NCI-H2196 treated with DMSO at 0.1 percent for 48 hours (cell line): ENCODE measurements at regions not wholly inside any gene's neighbourhood (a gene's known extent, or its start where the extent isn't known, plus 50 kb on each side); places are given as distances from the start of the nearest gene placed in this dataset.

Experiments
- DNase-seq: peaks from one replicate; lab custom pipeline; 2025; ENCODE audit not compliant: unreplicated experiment; lab: John Stamatoyannopoulos, UW

DNA sequence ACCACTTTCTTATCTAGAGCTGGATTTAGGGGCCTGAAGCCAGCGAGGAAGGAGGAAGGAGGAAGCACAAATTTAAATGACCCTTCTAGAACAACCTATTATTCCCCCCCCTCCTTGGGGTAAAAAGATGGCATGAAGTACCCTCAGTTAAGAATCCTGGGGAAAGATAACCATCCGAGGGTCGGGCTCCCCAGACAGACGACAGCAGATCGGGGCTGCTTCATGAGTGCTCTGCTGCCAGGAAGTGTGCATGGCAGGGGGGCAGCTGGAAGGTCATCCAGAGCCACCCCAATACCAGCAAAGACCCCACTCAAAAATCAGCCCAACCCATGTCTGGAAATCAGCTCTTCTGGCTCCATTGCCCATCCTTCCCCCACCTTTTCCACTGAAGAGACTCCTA lies 207.5 kb downstream of the CTTN start:
- no peak for DNase-seq

DNA sequence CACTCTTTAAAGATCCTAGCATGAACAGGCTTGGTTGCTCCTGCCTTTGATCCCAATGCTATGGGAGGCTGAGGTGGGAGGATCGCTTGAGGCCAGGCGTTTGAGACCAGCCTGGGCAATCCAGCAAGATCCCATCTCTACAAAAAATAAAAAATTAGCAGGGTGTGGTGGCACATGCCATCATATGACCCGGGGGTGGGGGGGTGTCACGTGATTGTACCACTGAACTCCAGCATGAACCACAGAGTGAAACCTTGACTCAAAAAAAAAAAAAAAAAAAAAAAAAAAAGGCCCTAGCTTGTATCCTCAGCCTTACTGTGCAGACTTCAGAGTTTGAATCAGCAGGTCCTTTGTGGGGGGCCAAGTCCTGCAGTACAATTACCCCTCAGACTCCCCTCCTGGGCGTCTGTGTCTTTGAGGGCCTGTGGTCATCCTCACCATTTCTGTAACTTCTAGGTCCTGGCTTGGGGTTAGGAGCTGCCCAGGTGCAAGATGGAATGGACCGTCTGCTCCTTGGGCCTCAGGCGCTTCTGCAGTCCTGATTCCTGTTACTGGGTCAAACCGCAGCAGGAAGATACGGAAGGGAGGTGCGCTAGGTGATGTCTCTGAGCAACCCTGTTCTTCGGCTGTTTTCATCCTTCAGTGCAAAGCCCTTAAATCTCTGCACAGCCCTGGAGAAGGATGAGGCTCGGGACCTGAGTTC lies 208.1 kb downstream of the CTTN start:
- no peak for DNase-seq

DNA sequence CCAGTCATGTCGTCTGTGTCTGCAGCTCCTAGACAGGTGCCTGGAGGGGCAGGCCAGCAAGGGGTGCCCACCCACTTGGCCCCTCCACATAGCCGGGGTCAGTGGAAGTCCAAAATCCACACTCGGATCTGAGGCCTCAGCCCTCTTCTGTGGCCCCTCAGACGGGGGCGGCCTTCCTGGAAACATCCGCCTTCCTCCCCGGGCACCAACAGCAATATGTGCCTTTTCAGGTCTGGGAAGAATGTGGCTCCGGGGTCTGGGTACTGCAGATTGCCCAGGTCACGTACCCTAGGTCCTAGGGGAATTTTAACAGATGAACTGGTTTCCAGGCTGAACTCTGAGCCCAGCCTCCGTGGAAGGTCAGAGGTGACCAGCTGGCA lies 208.6 kb downstream of the CTTN start:
- DNase-seq, result no peak

DNA sequence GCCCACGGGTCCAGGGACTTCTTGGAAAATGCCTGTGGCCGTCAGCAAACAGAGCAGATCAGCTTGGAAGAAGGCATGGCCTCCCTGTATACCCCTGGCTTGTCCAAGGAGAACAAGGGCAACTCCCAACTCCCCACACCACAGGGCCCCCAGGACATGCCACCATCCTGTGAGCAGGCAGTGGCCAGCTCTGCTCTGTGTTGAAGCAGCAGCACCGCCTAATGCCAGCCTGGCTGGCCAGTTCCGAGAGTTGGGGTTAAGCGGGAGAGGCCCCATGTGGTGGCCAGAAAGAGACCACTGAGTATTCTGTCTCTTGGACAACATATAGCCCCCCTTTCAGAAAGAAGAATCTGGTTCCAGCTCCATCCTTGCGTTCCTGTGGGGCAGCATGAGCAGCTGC lies 209.2 kb downstream of the CTTN start:
- no peak for DNase-seq

DNA sequence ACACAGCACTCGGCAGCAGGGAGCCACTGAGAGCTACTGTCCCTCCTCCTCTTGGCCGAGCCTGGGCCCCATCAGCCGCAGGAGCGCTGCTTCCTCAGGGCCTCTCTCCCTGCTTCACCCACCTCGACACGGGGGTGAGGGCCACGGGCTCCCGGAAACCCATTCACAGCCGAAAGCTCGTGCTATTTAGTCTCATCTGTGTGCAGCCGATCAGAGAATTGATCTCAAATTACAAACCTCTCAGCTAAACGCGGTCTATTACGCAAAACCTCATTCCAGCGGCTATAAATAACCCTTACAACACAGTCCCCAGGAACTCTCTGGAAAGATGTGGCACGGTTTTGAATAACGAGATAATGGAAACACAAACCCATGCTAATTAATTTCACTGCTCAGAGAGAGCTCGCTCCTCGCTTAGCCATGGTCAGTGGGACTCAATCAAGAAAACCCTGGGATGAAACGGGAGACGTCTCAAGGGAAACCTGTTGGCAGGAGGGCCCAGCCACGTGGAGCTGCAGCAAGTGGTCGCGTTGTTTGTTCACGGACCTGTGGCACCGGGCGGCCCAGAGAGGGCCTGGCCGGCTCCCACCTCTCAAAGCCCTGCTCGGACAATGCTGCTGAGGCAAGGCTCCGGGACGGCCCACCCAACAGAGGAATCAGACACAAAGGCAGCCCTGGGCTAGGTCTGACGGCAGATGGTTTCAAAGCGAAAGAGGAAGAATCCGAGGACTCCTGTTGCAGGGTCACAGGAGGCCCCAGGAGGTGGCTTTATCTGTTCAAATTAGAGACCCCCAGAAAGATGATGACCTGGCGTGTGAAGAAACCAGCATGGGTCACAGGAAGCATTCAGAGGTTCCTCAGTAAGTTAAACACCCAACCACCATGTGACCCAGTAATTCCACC lies 210.5 kb downstream of the CTTN start:
- DNase-seq, result no peak

DNA sequence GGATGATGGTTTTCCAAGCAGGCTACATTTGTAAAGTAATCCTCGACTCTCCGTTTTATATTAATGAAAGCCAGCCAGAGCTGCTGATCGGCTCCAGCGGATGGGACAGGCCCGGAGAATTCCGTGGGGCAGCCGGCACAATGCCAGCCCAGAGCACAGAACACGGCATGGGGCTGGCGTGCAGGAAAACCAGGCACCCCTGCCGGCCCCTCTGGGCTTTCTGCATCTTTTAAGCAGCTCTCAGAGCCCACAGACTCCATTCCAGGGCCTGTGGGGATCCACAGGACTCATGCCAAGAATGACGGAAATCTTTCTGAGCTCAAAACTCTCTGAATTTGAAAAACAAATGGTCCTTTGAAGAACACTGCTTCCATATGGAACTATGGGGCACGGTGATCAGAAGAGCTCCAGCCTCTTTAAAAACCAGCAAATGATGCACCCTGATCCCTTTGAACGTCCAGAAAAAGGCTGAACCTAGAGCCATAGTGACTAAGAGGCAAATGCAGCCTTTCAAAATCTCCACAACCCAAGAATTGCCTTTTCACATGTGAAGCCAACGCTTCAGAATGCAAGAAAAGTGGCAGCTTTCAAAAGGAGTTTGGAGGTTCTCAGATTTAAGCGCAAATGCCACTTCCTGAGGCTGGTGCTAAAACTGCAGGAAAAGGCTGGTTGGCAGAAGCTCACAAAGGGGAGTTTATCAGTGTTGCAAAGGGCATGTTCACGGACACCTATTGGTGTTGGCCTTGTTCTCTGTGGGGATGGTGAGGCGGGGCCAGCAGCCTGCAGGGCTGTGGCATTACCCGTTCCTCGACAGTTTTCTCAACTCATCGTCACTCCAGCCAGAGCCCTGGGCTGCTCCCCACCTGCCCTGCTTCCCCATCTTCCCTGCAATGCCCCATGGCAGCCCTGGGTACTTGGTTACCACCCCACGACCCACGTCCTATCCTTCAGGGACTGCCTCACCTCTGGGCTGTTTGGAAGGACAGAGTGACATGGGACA lies 212.5 kb downstream of the CTTN start:
- no peak for DNase-seq

DNA sequence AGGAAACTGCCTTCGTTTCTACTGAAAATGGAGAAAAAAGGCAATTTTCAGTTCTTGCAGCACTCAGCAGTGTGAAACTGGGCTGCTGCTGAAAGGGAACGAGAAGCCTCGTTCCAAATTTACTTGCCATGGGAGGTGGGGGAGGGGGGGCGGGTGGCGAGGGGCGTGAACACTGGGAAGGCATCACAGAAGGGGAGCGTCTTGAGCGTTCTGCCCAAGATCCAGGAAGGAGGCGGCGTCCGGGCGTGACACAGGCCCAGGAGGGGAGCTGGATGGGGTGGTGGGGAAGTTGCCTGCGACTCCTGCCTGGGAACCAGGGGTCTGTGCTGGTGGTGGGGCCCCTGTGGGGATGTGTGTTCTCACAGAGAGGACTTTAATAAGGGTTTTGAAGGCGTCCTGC lies 213.5 kb downstream of the CTTN start:
- DNase-seq, result no peak

DNA sequence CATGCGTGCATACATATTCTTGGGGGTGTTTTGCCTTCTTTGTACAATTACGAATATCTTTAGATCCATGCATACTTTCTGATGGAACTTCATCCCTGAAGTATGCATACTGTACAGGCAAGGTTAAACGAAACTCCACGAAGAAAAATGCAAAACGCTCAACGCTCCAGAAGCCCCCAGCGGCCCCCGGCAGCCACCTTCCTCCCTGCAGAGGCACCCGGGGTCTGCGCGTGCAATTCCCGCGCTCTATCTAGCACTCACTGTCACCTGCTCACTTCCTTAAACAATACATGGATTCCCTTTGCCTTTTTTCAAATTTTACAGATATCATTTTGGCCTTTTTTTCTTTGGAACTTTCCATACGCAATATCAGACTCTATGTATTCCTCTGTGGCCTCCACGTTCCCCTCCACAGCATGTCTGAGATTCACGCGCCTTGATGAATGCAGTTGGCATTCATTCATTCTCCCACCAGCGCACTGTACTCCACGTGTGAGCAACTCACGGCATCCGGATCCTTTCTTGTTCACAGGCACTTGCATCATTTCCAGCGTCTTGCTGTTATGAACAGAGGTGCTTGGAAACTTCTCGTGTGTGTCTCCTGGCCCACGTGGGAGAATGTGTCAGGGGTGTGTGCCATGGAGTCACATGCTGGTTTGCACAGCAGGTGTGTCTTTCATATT lies 214.3 kb downstream of the CTTN start:
- DNase-seq, result no peak

DNA sequence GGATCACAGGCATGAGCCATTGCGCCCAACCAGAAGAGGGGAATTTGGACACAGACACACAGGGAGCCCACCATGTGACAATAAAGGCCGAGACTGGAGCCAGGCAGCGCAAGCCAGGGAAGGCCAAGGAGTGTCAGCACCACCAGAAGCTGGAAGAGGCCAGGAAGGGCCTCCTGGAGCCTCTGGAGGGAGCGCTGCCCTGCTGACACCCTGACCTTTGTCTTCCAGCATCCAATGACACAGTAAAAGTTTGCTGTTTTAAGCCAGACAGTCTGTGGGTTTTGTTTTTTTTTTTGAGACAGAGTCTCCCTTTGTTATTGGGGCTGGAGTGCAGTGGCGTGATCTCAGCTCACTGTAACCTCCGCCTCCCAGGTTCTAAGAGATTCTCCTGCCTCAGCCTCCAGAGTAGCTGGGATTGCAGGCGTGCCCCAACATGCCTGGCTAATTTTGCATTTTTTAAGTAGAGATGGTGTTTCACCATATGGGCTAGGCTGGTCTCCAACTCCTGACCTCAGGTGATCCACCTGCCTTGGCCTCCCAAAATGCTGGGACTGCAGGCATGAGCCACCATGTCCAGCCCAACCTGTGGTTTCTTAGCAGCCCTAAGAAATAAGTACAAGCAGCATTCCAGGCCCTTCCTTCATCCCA lies 215.8 kb downstream of the CTTN start:
- DNase-seq, result no peak

DNA sequence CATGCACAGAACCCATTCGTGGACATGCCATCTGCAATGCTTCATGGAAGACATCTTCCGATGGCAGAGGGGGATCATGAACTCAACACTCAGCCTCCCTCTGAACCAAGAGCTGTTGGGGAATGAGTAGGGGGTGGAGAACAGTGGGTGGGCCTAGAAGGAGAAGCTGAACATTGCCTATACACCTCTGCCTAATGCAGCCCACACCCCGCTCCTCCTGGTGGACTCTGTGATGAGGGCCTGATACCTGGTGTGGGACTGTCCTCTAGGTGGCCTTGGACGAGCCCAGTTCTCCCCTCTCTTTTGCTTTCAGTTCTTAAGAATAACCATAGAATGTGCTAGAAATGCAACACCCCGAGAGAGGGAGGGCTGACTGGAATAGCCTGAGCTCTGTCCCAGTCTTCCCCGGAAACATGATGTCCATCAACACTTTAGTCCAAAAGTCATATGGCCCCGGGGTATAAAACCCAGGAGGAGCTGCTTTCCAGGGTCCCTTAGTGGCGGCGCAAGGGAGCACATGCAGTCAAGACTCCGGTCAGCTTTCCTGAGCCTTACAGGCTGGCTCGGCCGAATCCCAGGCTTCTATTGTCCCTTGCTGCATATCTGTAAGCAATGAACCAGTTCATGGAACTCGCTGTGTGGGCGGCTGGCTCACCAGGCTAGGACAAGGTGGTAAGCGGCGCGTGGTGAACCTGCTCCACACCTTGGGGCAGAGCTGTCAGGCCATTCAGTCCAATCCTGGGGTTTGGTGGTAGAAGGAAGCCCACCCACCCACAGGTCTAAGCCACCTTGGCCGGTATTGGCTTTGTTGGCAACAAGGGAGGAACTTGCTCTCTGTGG lies 216.9 kb downstream of the CTTN start:
- DNase-seq, result no peak

DNA sequence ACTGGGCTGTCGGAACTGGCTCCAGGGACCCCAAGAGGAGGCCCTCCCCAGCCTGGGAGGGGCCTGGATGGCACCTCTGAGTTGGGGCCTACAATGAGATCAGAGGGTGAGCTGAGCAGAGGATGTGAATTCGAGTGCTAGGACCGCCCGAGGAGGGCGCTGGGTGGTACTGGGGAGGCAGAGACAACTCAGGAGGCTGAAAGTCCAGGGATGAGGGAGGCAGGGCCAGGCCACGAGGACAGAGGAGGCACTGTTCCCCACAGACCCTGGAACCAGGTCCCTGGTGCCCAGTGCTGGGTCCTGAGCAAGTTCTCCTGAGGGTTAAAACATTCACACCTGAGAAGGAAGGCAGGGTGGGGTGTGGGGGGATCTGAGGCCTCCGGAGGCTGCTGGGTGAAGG lies 218.0 kb downstream of the CTTN start:
- no peak for DNase-seq

DNA sequence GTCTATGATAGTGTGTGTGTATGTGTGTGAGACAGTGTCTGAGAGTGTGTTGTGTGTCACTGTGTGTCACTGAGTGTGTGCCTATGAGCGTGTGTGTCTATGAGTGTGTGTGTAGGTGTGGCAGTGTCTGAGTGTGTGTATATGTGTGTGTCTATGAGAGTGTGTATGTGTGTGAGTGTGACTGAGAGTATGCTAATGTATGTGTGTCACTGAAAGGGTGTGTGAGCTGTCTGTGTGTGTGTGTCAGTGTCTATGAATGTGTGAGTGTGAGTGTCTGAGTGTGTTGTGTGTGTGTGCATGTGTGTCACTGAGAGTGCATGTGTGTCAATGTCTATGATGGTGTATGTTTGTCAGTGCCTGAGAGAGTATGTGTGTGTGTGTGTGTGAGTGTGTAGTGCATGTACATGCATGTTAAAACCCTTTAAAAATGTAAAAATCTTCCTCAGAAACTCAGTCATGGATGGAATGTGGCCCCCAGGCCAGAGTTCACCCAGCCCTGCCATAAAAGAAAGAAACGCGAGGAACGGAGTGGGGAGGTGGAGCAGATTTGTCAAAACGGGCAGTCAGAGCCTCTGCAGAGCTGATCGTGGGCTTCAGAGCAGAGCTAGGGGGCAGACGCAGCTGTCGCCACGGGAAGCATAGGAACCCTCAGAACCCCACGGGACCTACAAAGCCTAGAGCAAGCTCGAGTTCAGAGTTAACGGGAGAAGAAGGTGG lies 218.8 kb downstream of the CTTN start:
- no peak for DNase-seq

DNA sequence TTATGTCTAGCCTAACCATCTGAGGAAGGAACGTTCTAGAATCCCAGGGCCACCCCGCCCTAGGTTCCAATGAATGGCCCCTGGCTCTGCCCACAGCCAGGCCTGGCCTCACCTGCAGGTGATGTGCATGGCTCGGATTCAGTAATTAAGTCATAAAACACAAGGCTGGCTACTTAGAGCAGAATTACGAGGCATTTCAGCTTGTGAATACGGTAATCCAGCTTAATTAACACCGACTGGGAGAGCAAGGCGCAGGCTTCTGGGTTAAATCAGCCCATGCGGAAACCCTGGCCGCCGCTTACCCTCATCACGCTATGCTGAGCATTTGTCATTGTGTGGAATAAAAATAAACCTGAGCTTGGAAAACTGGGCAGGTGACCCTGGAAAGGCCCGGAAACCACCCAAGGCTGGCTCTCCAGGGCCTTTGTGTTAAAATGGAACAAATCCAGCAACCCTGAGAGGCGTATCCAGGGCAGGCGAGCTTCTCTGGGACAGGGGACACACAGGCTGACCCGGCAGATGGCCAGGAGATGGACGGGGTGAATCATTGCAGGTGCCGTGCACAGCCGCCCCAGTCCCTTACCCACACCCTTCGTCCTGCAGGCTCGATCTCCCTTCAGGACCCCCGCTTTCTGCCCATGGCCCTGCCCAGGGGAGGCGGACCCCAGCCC lies 220.2 kb downstream of the CTTN start:
- no peak for DNase-seq

DNA sequence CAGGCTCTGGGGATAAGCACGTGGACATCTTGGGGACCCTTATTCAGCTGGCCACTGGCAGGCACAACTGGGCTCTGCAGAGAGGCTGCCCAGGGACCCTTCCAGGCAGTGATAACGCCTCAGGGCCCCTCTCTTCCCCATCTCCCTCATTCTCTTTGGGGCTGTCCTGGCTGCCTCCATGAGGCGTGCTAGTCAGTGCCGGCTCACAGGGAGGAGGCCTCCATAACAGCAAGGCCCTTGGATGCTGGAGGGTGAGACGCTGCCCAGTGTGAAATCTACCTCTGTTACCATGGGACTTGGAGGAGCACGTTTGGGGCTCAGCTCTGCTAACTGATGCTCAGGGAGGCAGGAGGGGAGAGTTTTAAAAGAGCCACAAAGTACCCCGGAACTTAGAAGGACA lies 221.3 kb downstream of the CTTN start:
- no peak for DNase-seq

DNA sequence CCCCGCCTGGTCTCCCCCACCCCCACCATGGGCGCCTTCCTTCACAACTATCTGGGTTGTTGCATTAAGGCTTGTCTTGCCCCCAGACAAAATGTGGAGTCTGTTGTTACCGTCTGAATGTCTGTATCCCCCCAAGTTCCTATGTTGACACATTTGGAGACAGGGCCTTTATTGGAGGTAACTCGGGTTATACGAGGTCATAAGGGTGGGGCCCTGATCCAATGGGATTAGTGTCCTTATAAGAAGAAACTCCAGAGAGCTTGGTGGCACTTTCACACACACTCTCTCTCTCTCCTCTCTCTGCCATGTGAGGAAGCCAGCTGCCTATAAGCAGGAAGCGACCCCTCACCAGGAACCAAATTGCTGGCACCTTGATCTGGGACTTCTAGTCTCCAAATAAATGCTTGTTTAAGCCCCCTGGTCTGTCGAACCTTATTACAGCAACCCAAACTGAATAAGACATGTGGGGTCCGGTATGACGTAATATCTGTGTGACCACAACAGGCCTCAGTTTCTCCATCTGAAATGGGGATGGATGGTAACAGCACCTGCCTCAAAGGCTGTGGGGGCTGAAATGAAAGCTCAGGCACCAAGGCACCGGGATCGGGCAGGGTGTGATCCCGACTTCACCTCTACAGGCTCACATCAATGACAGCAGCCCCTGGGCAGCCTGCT lies 222.3 kb downstream of the CTTN start:
- no peak for DNase-seq

DNA sequence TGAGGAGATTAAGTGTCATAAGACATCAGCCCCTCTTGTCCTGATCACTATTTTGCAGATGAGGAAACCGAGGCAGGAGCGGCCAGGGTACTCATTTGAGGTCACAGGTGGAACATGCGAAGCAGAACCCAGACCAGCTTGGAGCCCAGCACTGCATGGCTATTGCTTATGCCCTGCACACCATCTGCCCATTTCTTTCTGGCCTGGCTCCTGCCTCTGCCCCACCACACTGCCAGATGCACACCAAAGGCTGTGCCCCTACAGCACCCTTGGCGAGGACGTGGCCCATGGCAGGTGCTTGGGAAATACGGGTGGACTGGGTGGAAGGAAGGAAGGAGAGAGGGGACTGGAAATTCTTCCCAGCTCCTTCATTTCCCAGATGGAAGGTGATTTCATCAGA lies 222.9 kb downstream of the CTTN start:
- DNase-seq, result no peak

DNA sequence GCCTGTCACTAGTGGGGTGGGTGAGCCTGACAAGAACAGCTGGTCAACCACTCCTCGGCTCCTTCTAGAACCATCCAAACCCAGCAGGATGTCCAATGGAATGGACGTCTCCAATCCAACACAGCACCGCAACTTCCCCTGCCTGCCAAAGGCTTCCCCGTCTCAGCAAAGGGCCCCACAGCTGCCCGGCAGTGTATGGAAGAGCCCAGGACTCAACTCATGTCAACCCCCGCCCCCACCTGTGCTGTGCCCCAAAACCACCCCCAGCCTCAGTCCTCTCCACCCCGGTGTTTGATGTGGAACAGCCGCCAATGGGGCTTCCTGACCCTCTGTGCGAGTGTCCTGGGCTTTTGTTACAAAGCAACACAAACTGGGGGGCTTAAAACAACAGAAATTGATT lies 223.8 kb downstream of the CTTN start:
- DNase-seq, result no peak
